OCI-LY3 (cell line): ENCODE measurements at regions not wholly inside any gene's neighbourhood (a gene's known extent, or its start where the extent isn't known, plus 50 kb on each side); places are given as distances from the start of the nearest gene placed in this dataset.

ENCODE experiments used
- H2AFZ ChIP-seq: fragments of 200-600, 300-600 bp; shearing (Covaris generic); 2 replicates; pipeline ENCODE4 v1.6.0; 2014; ENCODE audit warnings: antibody characterized with exemption, low read depth, low read length
- H3K27ac ChIP-seq: fragments of 200-600, 300-600 bp; sonication (generic); 2 replicates; pipeline ENCODE4 v1.5.1; 2014; ENCODE audit warnings: mild to moderate bottlenecking, low read length, moderate library complexity, mixed read lengths
- H3K27me3 ChIP-seq: fragments of 200-600, 300-600 bp; sonication (generic); 2 replicates; pipeline ENCODE4 v1.6.1; 2014; ENCODE audit warnings: low read depth, low read length, mixed read lengths
- H3K36me3 ChIP-seq: fragments of 200-600, 300-600 bp; sonication (generic); replicated peaks from 2 replicates; pipeline ENCODE3; 2014; ENCODE audit warnings: low read depth, low read length, mixed read lengths
- H3K4me1 ChIP-seq: fragments of 300-600, 200-600 bp; sonication (generic); 2 replicates; pipeline ENCODE4 v1.6.1; 2014; ENCODE audit warnings: low read length, mixed read lengths
- H3K4me2 ChIP-seq: fragments of 200-600, 300-600 bp; sonication (generic); 2 replicates; pipeline ENCODE4 v1.6.1; 2014; ENCODE audit warnings: low read length, mixed read lengths
- H3K4me3 ChIP-seq: fragments of 300-600, 200-600 bp; sonication (generic); 2 replicates; pipeline ENCODE4 v1.5.1; 2014; ENCODE audit warnings: antibody characterized with exemption, mild to moderate bottlenecking, low read length, moderate library complexity
- H3K79me2 ChIP-seq: fragments of 300-600, 200-600 bp; shearing (Covaris generic); 2 replicates; pipeline ENCODE4 v1.6.1; 2014; ENCODE audit warnings: mild to moderate bottlenecking, low read length, mixed read lengths
- H3K9ac ChIP-seq: fragments of 300-600, 200-600 bp; shearing (Covaris generic); 2 replicates; pipeline ENCODE4 v1.6.0; 2014; ENCODE audit warnings: mild to moderate bottlenecking, low read length, moderate library complexity
- H3K9me3 ChIP-seq: fragments of 200-600, 300-600 bp; shearing (Covaris generic); 2 replicates; pipeline ENCODE4 v1.6.1; 2014; ENCODE audit warnings: low read length, mixed read lengths; ENCODE audit not compliant: insufficient read depth
- H4K20me1 ChIP-seq: fragments of 200-600, 300-600 bp; sonication (generic); 2 replicates; pipeline ENCODE4 v1.6.1; 2016; ENCODE audit warnings: low read length, mixed read lengths; ENCODE audit not compliant: insufficient read depth
- EZH2phosphoT487 ChIP-seq: fragments of 200-600 bp; shearing (Covaris generic); IDR thresholded peaks from 2 replicates; pipeline ENCODE4 v1.6.1; 2018; ENCODE audit warnings: antibody characterized with exemption, mixed run types, low read depth
- TF ChIP-seq, protein P1 (sequence below): fragments of 200-600, 300-600 bp; sonication (generic); IDR thresholded peaks from 2 replicates; pipeline ENCODE4 v1.5.1; 2014; ENCODE audit warnings: antibody characterized with exemption, low read length, low read depth

DNA sequence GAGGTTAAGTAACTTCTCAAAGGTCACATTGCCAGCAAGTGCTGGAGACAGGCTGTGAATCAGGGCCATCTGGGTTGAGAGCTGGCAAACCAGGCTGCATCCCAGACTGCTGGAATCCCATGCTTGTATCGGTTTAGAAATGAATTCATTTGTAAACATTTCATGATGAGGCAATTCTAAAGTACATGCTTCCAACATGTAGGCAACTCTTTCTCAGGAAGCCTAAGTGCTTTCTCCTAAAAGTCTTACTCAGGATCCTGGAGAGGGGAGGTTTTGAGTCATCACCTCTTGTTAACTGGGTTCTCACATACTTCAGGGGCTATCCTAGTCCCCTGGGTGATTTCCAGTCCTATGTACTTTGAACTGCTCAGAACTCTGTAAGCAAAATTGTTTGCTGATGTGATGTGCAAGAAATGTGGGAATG lies 416.5 kb downstream of the MEIS1 start:
- H4K20me1 ChIP-seq, result no peaks in the 10 kb centered on the region
- no peak overlapping the region for H2AFZ ChIP-seq
- no peaks in the 10 kb centered on the region for H3K79me2 ChIP-seq
- H3K4me2 ChIP-seq, result no peak overlapping the region
- H3K4me1 ChIP-seq, result no peaks in the 10 kb centered on the region
- no peaks in the 10 kb centered on the region for H3K36me3 ChIP-seq
- no peak overlapping the region for H3K27ac ChIP-seq
- no peak for TF ChIP-seq EZH2phosphoT487
- TF ChIP-seq, protein P1, sequence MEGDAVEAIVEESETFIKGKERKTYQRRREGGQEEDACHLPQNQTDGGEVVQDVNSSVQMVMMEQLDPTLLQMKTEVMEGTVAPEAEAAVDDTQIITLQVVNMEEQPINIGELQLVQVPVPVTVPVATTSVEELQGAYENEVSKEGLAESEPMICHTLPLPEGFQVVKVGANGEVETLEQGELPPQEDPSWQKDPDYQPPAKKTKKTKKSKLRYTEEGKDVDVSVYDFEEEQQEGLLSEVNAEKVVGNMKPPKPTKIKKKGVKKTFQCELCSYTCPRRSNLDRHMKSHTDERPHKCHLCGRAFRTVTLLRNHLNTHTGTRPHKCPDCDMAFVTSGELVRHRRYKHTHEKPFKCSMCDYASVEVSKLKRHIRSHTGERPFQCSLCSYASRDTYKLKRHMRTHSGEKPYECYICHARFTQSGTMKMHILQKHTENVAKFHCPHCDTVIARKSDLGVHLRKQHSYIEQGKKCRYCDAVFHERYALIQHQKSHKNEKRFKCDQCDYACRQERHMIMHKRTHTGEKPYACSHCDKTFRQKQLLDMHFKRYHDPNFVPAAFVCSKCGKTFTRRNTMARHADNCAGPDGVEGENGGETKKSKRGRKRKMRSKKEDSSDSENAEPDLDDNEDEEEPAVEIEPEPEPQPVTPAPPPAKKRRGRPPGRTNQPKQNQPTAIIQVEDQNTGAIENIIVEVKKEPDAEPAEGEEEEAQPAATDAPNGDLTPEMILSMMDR, result no peak
- no peak overlapping the region for H3K4me3 ChIP-seq
- H3K9ac ChIP-seq, result no peak overlapping the region
- H3K27me3 ChIP-seq, result 0 out of 2 replicates have a peak, but pooled peaks cover 3% of the 10 kb centered on the region
- H3K9me3 ChIP-seq, result no peaks in the 10 kb centered on the region

DNA sequence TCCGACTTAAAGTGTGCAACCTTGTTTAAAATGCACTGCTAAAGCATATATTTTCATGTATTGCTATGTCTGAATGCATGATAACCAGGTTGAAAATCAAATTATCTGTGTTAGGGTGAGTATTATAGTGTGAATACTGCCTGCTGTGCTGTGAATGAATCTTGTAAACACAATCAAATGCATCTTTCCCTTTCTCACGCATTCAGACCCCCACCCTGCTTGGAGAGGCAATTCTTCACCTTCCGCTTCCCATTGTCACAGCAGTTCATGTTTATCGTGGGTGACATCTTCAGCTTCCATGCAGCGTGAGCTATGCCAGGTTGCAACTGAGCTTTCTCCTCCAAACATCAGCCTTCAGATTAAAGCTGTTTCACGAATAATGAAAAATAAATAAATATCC lies 418.0 kb downstream of the MEIS1 start:
- no peak for TF ChIP-seq EZH2phosphoT487
- TF ChIP-seq, protein P1, result no peak
- Histone ChIP-seq H3K9me3 (no peaks in the 10 kb centered on the region), H3K4me3 (no peak overlapping the region), H4K20me1 (no peaks in the 10 kb centered on the region), H3K9ac (no peak overlapping the region), H2AFZ (no peak overlapping the region), H3K4me1 (no peaks in the 10 kb centered on the region), H3K79me2 (no peaks in the 10 kb centered on the region), H3K27me3 (0 out of 2 replicates have a peak, but pooled peaks cover 3% of the 10 kb centered on the region), H3K36me3 (no peaks in the 10 kb centered on the region), H3K4me2 (no peak overlapping the region), H3K27ac (no peak overlapping the region)

DNA sequence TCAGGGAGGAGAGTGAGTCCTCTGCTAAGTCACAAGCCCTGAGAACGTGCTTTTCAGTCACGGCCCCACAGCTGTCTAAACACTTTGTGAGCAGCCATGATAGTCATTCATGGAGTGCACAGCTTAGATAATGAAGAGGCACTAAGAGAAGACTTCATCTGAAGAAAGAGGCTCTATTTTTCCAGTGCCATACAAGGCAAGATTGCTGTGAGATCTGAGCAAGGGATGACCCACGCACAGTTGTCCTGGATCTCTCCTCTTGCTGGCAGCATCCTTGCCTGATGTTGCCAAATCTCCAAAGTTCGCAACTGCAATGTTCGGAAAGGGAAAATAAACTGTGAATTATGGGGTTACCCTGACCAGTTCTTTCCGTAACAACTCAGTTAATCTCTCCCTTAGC lies 418.7 kb downstream of the MEIS1 start:
- H3K36me3 ChIP-seq, result no peaks in the 10 kb centered on the region
- no peak for TF ChIP-seq EZH2phosphoT487
- TF ChIP-seq, protein P1, result no peak
- no peak overlapping the region for H3K27ac ChIP-seq
- no peaks in the 10 kb centered on the region for H3K4me1 ChIP-seq
- no peaks in the 10 kb centered on the region for H4K20me1 ChIP-seq
- H2AFZ ChIP-seq, result no peak overlapping the region
- no peak overlapping the region for H3K9ac ChIP-seq
- H3K27me3 ChIP-seq, result 0 out of 2 replicates have a peak, but pooled peaks cover 3% of the 10 kb centered on the region
- no peak overlapping the region for H3K4me2 ChIP-seq
- no peaks in the 10 kb centered on the region for H3K9me3 ChIP-seq
- no peaks in the 10 kb centered on the region for H3K79me2 ChIP-seq
- H3K4me3 ChIP-seq, result no peak overlapping the region

DNA sequence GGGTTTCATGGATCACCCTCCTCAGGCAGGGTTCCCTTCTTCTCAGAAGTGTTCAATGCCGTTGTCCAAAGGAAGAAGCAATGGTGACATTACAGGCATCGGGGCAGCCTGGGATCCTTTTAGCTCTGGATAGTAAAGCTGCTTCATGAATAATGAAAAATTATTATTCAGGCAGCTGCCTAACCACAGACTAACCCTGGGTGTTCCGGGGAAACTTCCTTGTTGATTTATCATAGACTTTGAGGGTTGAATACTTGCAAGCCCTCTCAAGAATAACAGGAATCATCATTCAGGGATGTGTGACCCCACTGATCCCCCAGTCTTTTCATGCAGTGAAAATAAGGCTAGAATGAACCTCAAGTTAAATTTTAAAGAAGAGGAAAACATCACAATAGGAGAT lies 419.4 kb downstream of the MEIS1 start:
- Histone ChIP-seq H3K4me3 (no peak overlapping the region), H2AFZ (no peak overlapping the region), H3K79me2 (no peaks in the 10 kb centered on the region), H3K27me3 (0 out of 2 replicates have a peak, but pooled peaks cover 3% of the 10 kb centered on the region), H3K9me3 (no peaks in the 10 kb centered on the region), H3K4me1 (no peaks in the 10 kb centered on the region), H3K27ac (no peak overlapping the region), H3K9ac (no peak overlapping the region), H3K4me2 (no peak overlapping the region), H3K36me3 (no peaks in the 10 kb centered on the region), H4K20me1 (no peaks in the 10 kb centered on the region)
- TF ChIP-seq, protein P1, result no peak
- TF ChIP-seq EZH2phosphoT487, result no peak
